Bronchial epithelial cell (primary cell): ENCODE measurements at regions not wholly inside any gene's neighbourhood (a gene's known extent, or its start where the extent isn't known, plus 50 kb on each side); places are given as distances from the start of the nearest gene placed in this dataset.
A peak's percentile ranks its signal among the peaks of the same experiment; 100 is the strongest.

Source experiments
- DNase-seq: peaks from one replicate; pipeline ENCODE4 v3.0.0-alpha.2; 2010; ENCODE audit warnings: low read depth
- FAIRE-seq: peaks from 2 replicates; lab custom pipeline; 2011; peaks lifted over from hg19 to GRCh38; lab: Jason Lieb, UNC
- H3K27me3 ChIP-seq: 2 replicates; pipeline ENCODE4 v1.5.1; 2011; ENCODE audit warnings: low read length; ENCODE audit not compliant: control insufficient read depth, insufficient read depth
- H3K36me3 ChIP-seq: 2 replicates; pipeline ENCODE4 v1.5.1; 2011; ENCODE audit warnings: low read length; ENCODE audit not compliant: control insufficient read depth, insufficient read depth
- H3K4me3 ChIP-seq: 2 replicates; pipeline ENCODE4 v1.5.1; 2011; ENCODE audit warnings: mild to moderate bottlenecking, low read depth, low read length, control low read depth
- TF ChIP-seq, protein P1 (sequence below): IDR thresholded peaks from 2 replicates; pipeline ENCODE4 v1.5.1; 2011; ENCODE audit warnings: mild to moderate bottlenecking, moderate library complexity, low read length, control low read depth, inconsistent platforms; ENCODE audit not compliant: insufficient read depth, severe bottlenecking

DNA sequence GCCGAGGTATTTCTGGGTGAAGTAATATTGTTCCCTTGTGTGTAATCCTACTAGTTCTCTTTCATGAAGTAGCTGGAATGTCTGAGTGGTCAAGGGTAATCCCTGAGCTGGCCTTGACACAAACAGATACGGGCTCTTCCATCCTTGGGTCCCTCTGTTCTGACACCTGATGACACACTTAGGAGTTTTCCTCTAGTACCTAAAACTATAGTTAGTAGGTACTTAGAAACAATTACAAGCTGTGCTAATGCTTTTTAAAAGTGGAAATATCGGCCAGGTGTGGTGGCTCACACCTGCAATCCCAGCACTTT is 59.2 kb upstream of the IL1R1 start:
- Histone ChIP-seq H3K36me3 (no peaks in the 10 kb centered on the region), H3K27me3 (no peaks in the 10 kb centered on the region), H3K4me3 (no peak overlapping the region)
- DNase-seq = no peak
- no peak for FAIRE-seq
- TF ChIP-seq, protein P1, sequence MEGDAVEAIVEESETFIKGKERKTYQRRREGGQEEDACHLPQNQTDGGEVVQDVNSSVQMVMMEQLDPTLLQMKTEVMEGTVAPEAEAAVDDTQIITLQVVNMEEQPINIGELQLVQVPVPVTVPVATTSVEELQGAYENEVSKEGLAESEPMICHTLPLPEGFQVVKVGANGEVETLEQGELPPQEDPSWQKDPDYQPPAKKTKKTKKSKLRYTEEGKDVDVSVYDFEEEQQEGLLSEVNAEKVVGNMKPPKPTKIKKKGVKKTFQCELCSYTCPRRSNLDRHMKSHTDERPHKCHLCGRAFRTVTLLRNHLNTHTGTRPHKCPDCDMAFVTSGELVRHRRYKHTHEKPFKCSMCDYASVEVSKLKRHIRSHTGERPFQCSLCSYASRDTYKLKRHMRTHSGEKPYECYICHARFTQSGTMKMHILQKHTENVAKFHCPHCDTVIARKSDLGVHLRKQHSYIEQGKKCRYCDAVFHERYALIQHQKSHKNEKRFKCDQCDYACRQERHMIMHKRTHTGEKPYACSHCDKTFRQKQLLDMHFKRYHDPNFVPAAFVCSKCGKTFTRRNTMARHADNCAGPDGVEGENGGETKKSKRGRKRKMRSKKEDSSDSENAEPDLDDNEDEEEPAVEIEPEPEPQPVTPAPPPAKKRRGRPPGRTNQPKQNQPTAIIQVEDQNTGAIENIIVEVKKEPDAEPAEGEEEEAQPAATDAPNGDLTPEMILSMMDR = no peak

DNA sequence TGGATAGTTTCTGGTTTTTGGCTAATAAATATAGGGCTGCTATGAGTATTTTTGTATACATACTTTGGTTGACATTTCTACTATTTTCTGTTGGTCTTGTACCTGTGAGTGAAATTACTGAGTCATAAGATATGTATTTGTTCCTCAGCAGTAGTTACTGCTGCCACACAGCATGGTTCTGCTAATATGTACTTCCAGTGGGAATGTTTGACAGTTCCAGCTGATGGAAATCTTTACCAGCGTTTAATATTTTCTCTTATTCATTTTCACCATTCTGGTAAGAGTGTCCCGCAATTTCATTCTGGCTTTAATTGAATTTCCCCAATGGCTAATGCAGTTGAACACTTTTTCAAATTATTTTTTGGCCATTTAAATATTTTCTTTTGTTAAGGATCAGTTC is 57.9 kb upstream of the IL1R1 start:
- TF ChIP-seq, protein P1 = no peak
- H3K4me3 ChIP-seq = no peak overlapping the region
- DNase-seq (peak; percentile 49), FAIRE-seq (no peak)
- no peaks in the 10 kb centered on the region for H3K36me3 ChIP-seq
- no peaks in the 10 kb centered on the region for H3K27me3 ChIP-seq

DNA sequence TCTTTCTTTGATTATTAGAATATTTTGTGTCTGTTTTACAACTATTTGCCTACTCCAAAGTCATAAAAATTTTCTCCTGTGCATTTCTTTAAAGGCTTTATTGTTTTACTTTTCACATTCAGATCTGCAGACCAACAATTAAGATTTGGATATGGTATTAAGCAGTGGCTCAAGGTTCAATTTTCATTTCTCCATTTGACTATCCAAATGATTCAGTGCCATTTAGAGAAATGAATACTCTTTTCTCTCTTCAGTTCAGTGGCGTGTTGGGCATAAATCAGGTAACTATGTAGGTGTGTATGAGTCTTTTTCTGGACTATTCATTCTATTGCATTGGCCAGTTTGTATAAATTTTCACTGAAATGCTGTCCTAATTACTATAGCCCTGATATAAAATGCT is 57.3 kb upstream of the IL1R1 start:
- no peaks in the 10 kb centered on the region for H3K27me3 ChIP-seq
- TF ChIP-seq, protein P1 = no peak
- no peak for DNase-seq
- H3K36me3 ChIP-seq = no peaks in the 10 kb centered on the region
- no peak overlapping the region for H3K4me3 ChIP-seq
- no peak for FAIRE-seq

DNA sequence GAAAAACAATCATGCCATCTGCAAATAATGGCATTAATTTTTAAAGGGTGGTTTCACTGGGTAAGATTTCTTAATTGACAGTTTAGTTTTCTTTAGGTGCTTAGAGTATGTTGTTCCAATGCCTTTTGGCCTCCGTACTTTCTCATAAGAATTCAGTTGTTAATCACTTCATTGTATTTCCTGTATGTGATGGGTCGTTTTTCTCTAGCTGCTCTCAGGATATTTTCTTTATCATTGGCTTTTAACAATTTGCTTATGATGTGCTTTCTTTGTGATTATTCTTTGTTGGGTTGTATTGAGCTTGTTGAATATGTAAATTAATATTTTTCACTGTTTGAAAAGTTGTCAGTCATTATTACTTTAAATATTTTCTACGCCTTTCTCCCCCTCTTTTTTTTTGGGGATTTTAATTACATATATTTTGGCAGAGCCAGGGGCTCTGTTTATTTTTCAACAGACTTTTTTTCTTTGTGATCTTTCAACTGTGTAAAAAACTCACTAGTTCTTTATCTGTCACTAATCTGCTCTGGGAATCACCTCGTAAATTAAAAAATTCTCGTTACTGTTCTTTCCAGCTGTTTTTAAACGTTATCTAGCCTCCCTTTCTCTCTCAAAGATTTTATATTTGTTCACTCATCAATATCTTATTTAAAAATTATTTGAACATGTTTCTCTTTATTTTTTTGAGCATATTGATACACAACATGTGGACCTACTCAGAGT is 56.2 kb upstream of the IL1R1 start:
- FAIRE-seq (no peak), DNase-seq (no peak)
- H3K4me3 ChIP-seq = no peak overlapping the region
- no peaks in the 10 kb centered on the region for H3K36me3 ChIP-seq
- TF ChIP-seq, protein P1 = no peak
- H3K27me3 ChIP-seq = no peaks in the 10 kb centered on the region

DNA sequence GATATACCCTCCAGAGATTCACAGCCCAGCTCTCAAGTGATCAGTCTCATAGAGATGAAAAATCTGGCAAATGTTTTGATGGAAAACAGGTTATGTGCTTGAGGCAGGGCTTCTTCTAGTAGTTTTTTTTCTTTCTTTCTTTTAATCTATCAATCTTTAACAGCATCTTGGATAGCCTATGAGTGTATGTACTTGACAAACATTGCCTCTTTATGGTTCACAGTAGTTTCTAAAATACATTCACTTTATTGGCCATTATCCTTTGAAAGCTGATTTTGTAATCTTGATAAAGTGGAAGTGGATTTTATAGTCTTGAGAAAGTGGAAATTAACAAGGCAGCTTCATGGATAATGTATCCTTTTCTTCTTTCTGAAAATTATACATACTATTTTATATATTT is 51.4 kb upstream of the IL1R1 start:
- TF ChIP-seq, protein P1 = no peak
- Histone ChIP-seq H3K4me3 (no peak overlapping the region), H3K36me3 (no peaks in the 10 kb centered on the region), H3K27me3 (no peaks in the 10 kb centered on the region)
- no peak for FAIRE-seq
- DNase-seq = no peak

DNA sequence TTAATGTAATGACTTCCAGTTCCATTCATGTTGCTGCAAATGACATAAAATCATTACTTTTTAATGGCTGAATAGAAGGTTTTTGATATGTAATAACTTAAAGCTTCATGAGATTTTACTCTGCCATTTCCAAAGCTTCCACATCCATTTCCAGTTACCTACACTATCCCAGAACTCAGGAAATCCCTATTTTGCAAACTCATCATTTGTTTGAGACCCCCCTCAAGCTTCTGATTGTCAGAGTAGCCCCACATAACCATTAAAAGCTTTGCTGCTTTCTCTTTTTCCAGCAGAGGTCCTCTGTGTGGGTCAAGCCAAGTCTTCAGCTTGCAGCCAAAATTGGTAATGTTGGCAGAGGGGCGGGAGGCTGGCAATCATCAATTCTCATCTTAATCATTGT is 50.6 kb upstream of the IL1R1 start:
- FAIRE-seq = no peak
- Histone ChIP-seq H3K27me3 (no peaks in the 10 kb centered on the region), H3K4me3 (no peak overlapping the region), H3K36me3 (no peaks in the 10 kb centered on the region)
- no peak for DNase-seq
- TF ChIP-seq, protein P1 = no peak
